ENCODE measurements at regions not wholly inside any gene's neighbourhood (a gene's known extent, or its start where the extent isn't known, plus 50 kb on each side); places are given as distances from the start of the nearest gene placed in this dataset.

DNA sequence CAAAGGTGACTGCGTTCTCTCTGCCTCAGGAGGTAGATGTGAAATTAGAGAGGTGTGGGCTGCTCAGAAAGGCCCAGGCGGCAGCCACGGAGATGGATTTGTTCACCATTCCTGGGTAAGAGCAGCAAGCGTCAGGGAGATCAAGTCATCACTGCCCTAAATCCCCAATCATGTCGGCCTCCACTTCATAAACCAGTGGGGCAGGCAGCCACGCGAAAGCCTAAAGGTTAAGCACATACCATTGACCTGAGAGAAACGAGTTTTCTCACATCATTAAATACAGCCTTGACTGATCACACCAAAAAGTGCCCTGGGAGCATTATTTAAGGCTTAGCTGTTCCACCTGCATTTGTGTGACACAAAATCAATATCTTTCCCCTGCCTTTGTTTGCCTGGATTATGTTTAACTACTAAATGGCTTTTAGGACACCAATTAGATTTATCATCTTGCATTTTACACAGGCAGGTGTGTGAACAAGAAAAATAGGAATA, 50.7 kb upstream of the FOXB1 start:
- no peak for DNase-seq
- intact Hi-C loops (cut with DNase I) = no loop called here

GRCh38 chr15:59952960-59953359, 51.2 kb upstream of the FOXB1 start:
- DNase-seq = no peak
- intact Hi-C loops (cut with DNase I) = no loop called here

DNA sequence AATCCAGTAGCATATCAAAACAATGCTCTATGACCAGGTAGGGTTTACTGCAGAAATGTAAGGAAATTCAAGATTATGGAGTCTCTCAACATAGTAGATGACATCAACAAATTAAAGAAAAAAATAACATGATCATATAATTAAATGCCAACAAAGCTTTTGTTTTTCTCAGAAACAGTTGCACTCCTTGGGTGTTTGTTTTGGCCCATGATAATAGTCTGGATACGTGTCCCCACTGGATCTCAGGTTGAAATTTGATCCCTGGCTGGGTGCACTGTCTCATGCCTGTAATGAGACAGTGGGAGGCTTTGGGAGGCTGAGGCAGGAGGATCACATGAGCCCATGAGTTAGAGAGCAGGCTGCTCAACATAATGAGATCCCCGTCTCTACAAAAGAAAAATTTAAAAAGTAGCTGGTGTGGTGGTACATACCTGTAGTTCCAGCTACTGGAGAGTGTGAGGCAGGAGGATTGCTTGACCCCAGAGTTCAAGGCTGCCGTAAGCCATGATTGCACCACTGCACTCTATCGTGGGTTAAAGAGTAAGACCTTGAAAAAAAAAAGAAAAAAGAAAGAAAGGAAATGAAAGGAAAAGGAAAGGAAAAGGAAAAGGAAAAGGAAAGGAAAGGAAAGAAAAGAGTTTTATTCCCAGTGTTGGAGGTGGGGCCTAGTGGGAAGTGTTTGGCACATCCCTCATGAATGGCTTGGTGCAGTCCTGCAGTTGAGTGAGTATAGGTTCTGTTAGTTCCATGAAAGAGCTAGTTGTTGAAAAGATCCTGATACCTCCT, 53.3 kb upstream of the FOXB1 start:
- intact Hi-C loops (cut with DNase I) = no loop called here
- DNase-seq = no peak

DNA sequence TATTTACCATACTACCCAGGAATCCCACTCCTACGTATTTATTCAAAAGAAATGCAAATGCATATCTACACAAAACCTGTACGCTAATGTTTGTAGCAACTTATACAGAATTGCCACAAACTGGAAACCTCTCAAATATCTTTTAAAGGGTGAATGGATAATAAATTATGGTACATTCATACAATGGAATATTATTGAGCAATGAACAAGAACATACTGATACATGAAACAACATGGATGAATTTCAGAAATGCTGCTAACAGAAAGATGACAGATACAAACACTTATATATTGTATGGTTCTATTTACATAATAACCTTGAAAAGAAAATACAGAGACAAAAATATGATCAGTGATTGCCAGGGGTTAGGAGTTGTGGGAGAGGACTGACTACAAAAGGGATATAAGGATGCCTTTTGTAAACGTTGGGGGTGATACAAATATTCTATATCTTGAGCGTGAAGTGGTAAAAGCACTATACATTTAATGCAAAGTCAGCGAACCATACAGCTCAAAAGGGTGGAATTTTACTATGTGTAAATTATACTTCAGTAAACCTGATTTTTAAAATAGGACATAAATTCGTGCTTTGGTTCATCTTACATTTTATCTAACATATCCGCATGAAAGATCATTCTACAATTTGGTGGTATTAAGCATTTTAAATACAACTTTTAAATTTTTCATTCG, 55.0 kb upstream of the FOXB1 start:
- intact Hi-C loops (cut with DNase I) = no loop called here
- no peak for DNase-seq

DNA sequence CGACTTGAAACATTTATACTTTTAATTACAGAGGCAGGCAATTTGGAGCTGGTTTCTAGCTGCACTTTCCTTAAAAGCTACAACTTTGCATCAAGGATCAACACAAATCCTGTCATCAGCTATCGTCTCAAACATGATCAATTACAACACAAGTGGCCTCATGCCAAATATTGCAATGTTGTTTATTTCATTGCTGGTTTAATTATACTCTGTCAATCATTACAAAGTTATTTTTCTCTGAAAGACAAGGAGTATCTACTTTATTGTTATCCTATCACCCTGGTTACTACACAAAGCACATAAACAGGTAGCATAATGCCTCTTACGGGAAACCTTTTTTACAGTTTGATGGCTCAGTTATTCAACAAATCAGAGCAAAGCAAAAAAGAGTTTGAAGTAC, 58.0 kb upstream of the FOXB1 start:
- intact Hi-C loops (cut with DNase I) = no loop called here
- no peak for DNase-seq

DNA sequence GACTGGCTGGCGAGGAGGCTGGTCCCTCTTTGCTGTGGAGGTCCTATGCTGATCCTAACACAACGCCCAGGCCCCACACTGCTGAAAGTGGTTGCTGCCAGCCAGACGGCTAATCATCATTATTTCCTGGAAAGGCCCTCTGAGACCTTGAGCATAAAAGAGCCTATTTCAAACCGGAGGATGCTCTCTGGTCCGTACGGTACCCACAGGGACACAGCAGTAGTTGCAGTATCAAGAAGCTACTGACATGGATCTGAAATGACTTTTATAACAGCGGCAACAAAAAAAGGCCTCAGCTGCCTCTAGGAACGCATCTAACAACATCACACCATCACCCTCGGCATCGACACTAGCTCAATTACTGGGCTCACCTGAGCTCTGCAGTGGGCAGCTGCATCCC, 59.1 kb upstream of the FOXB1 start:
- no peak for DNase-seq
- intact Hi-C loops (cut with DNase I) = no loop called here

DNA sequence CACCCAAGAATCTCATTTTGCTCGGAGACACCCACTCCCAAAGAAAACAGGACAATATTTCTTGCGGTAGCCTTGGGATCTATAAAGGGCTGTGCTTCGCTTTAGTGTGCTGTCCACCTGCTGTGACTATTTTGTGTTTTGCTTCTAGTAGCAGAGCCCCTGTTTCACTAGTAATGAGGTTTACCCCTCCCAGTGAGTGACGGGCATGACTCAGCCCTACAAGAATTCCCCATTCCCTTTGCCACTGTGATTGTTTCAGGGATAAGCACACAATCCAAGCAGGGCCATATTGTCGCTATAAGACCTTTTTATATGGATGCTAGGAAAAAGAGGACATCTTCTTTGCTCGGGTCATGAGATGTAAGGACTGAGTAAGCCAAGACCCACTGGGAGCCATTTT, 62.5 kb upstream of the FOXB1 start:
- intact Hi-C loops (cut with DNase I) = no loop called here
- no peak for DNase-seq

GRCh38 chr15:59940928-59941327, 63.2 kb upstream of the FOXB1 start:
- DNase-seq = no peak
- intact Hi-C loops (cut with DNase I) = no loop called here

DNA sequence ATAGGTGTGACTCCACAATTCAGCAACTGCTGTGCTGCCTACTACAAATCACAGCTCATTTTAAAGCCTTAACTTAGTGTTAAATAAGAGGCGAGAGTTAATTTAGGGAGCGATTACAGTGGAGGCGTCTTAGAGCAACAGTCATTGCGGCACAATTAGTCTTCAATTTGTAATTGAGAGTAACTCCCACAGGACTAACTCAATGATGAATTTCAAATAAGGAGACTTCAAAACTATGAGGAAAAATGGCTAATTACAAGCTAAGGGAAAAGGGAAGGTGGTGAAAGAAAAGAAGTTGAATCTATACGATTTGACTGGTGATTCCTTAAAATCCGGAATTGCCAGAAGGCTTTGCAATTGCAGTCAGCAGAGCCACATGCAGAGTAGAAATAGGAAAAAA, 63.7 kb upstream of the FOXB1 start:
- intact Hi-C loops (cut with DNase I) = no loop called here
- no peak for DNase-seq

GRCh38 chr15:59936741-59937140, 67.4 kb upstream of the FOXB1 start:
- no peak for DNase-seq
- intact Hi-C loops (cut with DNase I) = no loop called here

- DNase-seq = no peak
- intact Hi-C loops (cut with DNase I) = no loop called here
Measured at GRCh38 chr15:59933607-59934006, 70.5 kb upstream of the FOXB1 start.

GRCh38 chr15:59931646-59932261, 72.4 kb upstream of the FOXB1 start:
- intact Hi-C loops (cut with DNase I) = no loop called here
- no peak for DNase-seq

GRCh38 chr15:59924812-59925522, 79.1 kb upstream of the FOXB1 start:
- DNase-seq = no peak
- intact Hi-C loops (cut with DNase I) = no loop called here

DNA sequence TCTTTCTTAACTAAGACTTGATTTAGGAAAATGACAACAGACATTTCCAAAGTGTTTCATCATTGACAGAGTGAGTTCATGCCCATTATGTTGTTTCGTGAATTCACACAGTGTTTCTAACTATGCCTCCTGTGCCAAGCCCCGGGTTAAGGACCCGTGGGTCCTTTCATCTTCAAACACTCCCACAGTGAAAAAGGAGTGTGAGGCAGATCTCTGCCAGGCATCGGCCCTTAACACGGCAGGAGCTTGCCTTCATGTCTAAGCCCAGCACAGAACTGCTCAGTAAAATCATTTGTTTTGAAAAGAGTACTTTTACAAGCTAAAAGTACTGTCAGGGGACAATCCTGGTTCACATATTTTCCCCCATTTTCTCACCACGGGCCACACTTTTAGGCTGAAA, 80.0 kb upstream of the FOXB1 start:
- intact Hi-C loops (cut with DNase I) = no loop called here
- DNase-seq = no peak

- DNase-seq = no peak
- intact Hi-C loops (cut with DNase I) = no loop called here
Measured at GRCh38 chr15:59923508-59923907, 80.6 kb upstream of the FOXB1 start.

DNA sequence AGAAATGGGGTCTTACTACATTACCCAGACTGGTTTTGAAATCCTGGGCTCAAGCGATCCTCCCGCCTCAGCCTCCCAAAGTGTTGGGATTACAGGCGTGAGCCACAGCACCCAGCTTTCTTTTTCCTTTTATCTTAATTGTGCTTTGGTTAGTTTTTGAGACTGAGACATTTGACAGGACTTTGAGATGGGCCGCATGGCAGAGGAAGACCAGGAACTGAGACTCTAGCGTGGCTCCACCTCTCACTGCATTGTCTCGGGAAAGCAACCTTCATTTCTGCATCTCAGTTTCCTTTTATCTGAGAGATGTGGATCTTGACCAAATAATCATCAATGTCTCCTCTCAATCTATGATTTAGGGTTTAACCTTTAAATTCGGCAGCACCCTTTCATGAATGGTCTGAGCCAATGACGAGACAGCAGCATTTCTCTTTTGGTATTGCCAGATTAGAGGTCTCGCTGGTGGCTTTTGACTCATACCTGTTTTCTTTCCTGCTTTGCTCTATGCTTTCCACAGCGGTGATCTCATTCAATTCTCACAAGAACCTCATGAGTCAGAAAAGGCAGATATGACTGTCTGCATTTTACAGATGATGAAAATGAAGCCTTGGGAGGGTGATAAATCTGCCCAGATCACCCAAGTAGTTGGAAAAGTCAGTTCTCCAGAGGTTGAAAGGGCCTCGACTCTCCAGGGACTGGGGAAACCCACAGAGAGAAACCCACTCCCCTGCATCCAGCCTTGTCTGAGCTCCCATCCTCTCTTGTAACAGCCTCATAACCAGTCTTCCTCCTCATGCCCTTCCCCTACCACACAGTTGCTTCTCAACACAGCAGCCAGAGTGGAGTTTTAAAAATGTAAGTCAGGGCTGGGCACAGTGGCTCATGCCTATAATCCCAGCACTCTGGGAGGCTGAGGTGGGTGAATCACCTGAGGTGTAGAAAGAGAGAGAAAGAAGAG, 84.8 kb upstream of the FOXB1 start:
- peak in 1 of 42 donors; percentile 10 for DNase-seq
- intact Hi-C loops (cut with DNase I) = no loop called here

DNA sequence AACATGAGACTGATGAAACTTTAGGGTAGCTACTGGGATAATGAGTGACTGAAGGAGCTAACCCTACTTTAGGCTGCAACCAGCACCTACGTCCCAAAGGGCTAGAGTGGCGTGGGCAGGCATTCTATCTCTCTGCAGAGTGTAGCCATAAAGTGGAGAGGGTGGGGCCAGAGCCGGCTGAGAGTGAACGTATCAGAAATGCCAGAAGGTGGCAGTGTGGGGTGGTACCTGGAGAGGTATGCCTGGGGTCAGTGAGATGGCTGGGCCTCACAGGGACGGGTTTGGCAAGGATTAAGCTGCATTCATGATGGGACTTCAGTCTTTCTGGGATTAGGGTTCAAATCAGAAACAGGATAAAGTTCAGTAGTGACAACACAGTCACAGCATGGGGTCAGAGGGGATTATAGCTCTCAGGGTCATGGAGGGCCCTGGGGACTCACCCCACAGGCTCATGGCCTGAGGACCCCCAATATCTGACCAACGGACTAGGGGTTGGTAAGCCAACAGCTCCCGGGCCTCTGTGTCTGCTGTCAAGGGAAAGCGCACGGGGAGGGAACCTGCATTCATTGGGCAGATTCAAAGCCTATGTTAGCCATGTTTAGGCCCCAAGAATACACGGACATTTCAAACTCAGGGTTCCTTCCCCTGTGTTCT, 86.5 kb upstream of the FOXB1 start:
- intact Hi-C loops (cut with DNase I) = no loop called here

GRCh38 chr15:59906046-59906445, 98.1 kb upstream of the FOXB1 start:
- intact Hi-C loops (cut with DNase I) = no loop called here
- DNase-seq = no peak

More for the DNA sequence above, 86.5 kb upstream of the FOXB1 start:
- peak in 40 of 42 donors; percentile 7 to 73 (median 42) for DNase-seq
